Sigmoid colon (tissue), 6 donors: ENCODE measurements at regions not wholly inside any gene's neighbourhood (a gene's known extent, or its start where the extent isn't known, plus 50 kb on each side); places are given as distances from the start of the nearest gene placed in this dataset.

ENCODE experiments used
- DNase-seq: peaks from one replicate; pipeline ENCODE4 v3.0.0-alpha.2; 2019
- H3K27ac ChIP-seq, 4 donors: fragments of 200-600 bp; sonication (generic); one replicate each; pipeline ENCODE4 v1.5.1; 2016 to 2019; ENCODE audit warnings: mild to moderate bottlenecking in 1 of 4
- H3K27me3 ChIP-seq, 3 donors: fragments of 200-600 bp; sonication (generic); one replicate each; pipeline ENCODE4 v1.5.1; 2019; ENCODE audit warnings: mild to moderate bottlenecking in 1 of 3
- H3K36me3 ChIP-seq, 4 donors: fragments of 200-600 bp; sonication (generic); one replicate each; pipeline ENCODE4 v1.5.1; 2016 to 2019
- H3K4me1 ChIP-seq, 4 donors: fragments of 200-600 bp; sonication (generic); one replicate each; pipeline ENCODE4 v1.5.1; 2017 to 2019
- H3K4me3 ChIP-seq, 4 donors: fragments of 200-600 bp; sonication (generic); one replicate each; pipeline ENCODE4 v1.5.1; 2017 to 2019; ENCODE audit warnings: mild to moderate bottlenecking in 2 of 4, moderate library complexity in 1 of 4
- H3K9me3 ChIP-seq, 4 donors: fragments of 200-600 bp in 3 of 4; sonication (generic) in 3 of 4; one replicate each; pipeline versions ENCODE4 v1.5.1 to v1.6.1; 2013 to 2019
- CTCF ChIP-seq, 4 experiments: fragments of 450-650 bp in 3 of 4; fragments of 200-600 bp in 1 of 4; IDR thresholded peaks; one replicate each; pipeline ENCODE4 v1.5.1; 2016 to 2019; ENCODE audit warnings: antibody characterized with exemption in 4 of 4, mild to moderate bottlenecking in 3 of 4, moderate library complexity in 2 of 4
- EP300 ChIP-seq, 4 donors: sonication (generic); formaldehyde crosslinking; IDR thresholded peaks; one replicate each; pipeline ENCODE4 v1.6.1; 2017; ENCODE audit warnings: antibody characterized with exemption in 4 of 4
- POLR2A ChIP-seq, 2 donors: fragments of 450-650 bp; IDR thresholded peaks; one replicate each; pipeline ENCODE4 v1.6.1; 2016; ENCODE audit warnings: antibody characterized with exemption in 2 of 2, mild to moderate bottlenecking in 2 of 2, moderate library complexity in 2 of 2
- POLR2AphosphoS5 ChIP-seq, 4 donors: sonication (generic); formaldehyde crosslinking; IDR thresholded peaks; one replicate each; pipeline ENCODE4 v1.6.1; 2017; ENCODE audit warnings: antibody characterized with exemption in 4 of 4
- WGBS, 2 donors: extraction: QIAGEN DNeasy Blood & Tissue Kit; methylation state at CpG; one replicate each; pipeline ENCODE4 v1.1.7; 2013; 5-methylcytosine and 5-hydroxymethylcytosine counted together
- intact Hi-C: fragments of 100-400 bp; cut with DNase I; formaldehyde crosslinking; loops from one replicate; pipeline ENCODE4 v1.15.1; 2023
- donor health status: healthy with polysubstance abuse.
- donor health status: healthy.

DNA sequence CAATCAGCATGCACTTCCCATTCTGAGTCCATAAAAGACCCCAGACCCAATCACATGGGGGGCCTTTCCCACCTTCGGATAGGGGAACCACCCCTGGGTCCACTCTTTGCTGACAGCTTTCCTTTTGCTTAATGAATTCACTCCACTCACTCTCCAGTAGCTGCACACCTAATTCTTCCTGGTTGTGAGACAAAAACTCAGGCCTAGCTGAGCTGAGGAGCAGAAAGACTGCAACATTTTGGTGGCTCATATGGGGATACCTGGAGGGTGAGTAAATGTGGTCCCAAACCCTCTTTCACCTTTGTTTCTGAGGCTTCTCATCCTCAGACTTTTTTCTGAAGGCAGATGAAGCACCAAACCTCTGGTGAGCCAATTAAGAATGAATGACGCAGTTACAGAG is 138.1 kb downstream of the WDR11 start:
- no peaks in the 10 kb centered on the region for H3K36me3 ChIP-seq
- H3K27me3 ChIP-seq = no peaks in the 10 kb centered on the region
- DNase-seq = no peak
- TF ChIP-seq POLR2AphosphoS5 (IDR thresholded peaks at IDR 0.05) (no peak), POLR2A (IDR thresholded peaks at IDR 0.05) (no peak), EP300 (IDR thresholded peaks at IDR 0.05) (no peak), CTCF (IDR thresholded peaks at IDR 0.05) (no peak)
- H3K27ac ChIP-seq = no peak overlapping the region
- WGBS, 2 donors = 92 to 94% methylated on average over 2 of the region's 2 CpGs
- no peak overlapping the region for H3K4me3 ChIP-seq
- no peaks in the 10 kb centered on the region for H3K4me1 ChIP-seq
- intact Hi-C loops = no loop called here
- no peaks in the 10 kb centered on the region for H3K9me3 ChIP-seq

GRCh38 chr10:120989996-120990598 is 138.9 kb downstream of the WDR11 start:
- intact Hi-C loops = no loop called here
- 88 to 95% methylated on average over 10 of the region's 10 CpGs for WGBS, 2 donors
- H3K4me3 ChIP-seq = no peak overlapping the region

GRCh38 chr10:120990831-120991230 is 139.7 kb downstream of the WDR11 start:
- Histone ChIP-seq H3K27me3 (no peaks in the 10 kb centered on the region), H3K4me1 (no peaks in the 10 kb centered on the region), H3K4me3 (no peak overlapping the region), H3K27ac (no peak overlapping the region), H3K36me3 (no peaks in the 10 kb centered on the region), H3K9me3 (no peaks in the 10 kb centered on the region)
- intact Hi-C loops = no loop called here
- WGBS, 2 donors = 90% methylated on average over 2 of the region's 2 CpGs
- no peak for DNase-seq
- TF ChIP-seq POLR2AphosphoS5 (IDR thresholded peaks at IDR 0.05) (no peak), POLR2A (IDR thresholded peaks at IDR 0.05) (no peak), CTCF (IDR thresholded peaks at IDR 0.05) (no peak), EP300 (IDR thresholded peaks at IDR 0.05) (no peak)

More at GRCh38 chr10:120989996-120990598, 138.9 kb downstream of the WDR11 start:
- Histone ChIP-seq H3K9me3 (no peaks in the 10 kb centered on the region), H3K27me3 (no peaks in the 10 kb centered on the region), H3K36me3 (no peaks in the 10 kb centered on the region), H3K4me1 (no peaks in the 10 kb centered on the region), H3K27ac (no peak overlapping the region)
- DNase-seq = no peak
- TF ChIP-seq POLR2AphosphoS5 (IDR thresholded peaks at IDR 0.05) (no peak), POLR2A (IDR thresholded peaks at IDR 0.05) (no peak), CTCF (IDR thresholded peaks at IDR 0.05) (no peak), EP300 (IDR thresholded peaks at IDR 0.05) (no peak)

DNA sequence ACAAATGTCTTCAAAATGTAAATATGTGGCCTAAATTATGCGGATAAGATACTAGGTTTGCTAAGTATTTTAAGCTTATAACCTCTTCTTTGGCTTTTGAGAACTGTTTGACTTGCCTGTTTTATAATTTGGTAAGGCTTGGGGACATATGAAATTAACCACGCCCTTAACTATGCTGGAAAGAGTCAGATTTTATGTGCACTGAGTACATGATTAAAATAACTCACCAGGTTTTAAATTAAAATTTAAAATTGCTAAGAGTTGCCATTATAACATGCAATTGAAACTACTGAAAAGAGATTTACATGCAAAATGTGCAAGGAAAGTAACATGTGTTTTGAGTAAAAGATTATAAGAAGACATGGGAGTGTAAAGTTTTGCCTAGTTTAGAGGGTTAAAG is 141.9 kb downstream of the WDR11 start:
- Histone ChIP-seq H3K27me3 (no peaks in the 10 kb centered on the region), H3K27ac (no peak overlapping the region), H3K4me3 (no peak overlapping the region), H3K9me3 (no peaks in the 10 kb centered on the region), H3K36me3 (no peaks in the 10 kb centered on the region), H3K4me1 (no peaks in the 10 kb centered on the region)
- TF ChIP-seq POLR2A (IDR thresholded peaks at IDR 0.05) = no peak
- no peak for TF ChIP-seq CTCF (IDR thresholded peaks at IDR 0.05)
- no peak for TF ChIP-seq POLR2AphosphoS5 (IDR thresholded peaks at IDR 0.05)
- no peak for TF ChIP-seq EP300 (IDR thresholded peaks at IDR 0.05)
- intact Hi-C loops = no loop called here
- 90 to 91% methylated on average over 2 of the region's 2 CpGs for WGBS, 2 donors
- DNase-seq = no peak

- Histone ChIP-seq H3K36me3 (no peaks in the 10 kb centered on the region), H3K4me1 (no peaks in the 10 kb centered on the region), H3K4me3 (no peak overlapping the region), H3K27me3 (no peaks in the 10 kb centered on the region), H3K9me3 (no peaks in the 10 kb centered on the region), H3K27ac (no peak overlapping the region)
- intact Hi-C loops = no loop called here
- WGBS, 2 donors = 90 to 95% methylated on average over 4 of the region's 4 CpGs
- DNase-seq = no peak
- no peak for TF ChIP-seq POLR2A (IDR thresholded peaks at IDR 0.05)
- TF ChIP-seq EP300 (IDR thresholded peaks at IDR 0.05) = no peak
- no peak for TF ChIP-seq CTCF (IDR thresholded peaks at IDR 0.05)
- TF ChIP-seq POLR2AphosphoS5 (IDR thresholded peaks at IDR 0.05) = no peak
These were observed 144.6 kb downstream of the WDR11 start for GRCh38 chr10:120995768-120996167.
